ENCODE measurements at regions not wholly inside any gene's neighbourhood (a gene's known extent, or its start where the extent isn't known, plus 50 kb on each side); places are given as distances from the start of the nearest gene placed in this dataset.

GRCh38 chr4:74544655-74545361 lies 99.9 kb downstream of the AREG start:
- Histone ChIP-seq H3K27me3 (ENCODE audit: low read depth) (no peaks in the 10 kb centered on the region), H3K4me1 (peaks cover 23% of the 10 kb centered on the region), H3K4me3 (no peak overlapping the region), H3K36me3 (no peaks in the 10 kb centered on the region), H3K27ac (no peak overlapping the region), H3K9me3 (no peaks in the 10 kb centered on the region)
- TF ChIP-seq CTCF (IDR thresholded peaks at IDR 0.05): no peak
- intact Hi-C loops (cut with DNase I): no loop called here
- peak; percentile 53 to 73 for ATAC-seq
- no peak for DNase-seq

- H3K9me3 ChIP-seq: no peaks in the 10 kb centered on the region
- no peaks in the 10 kb centered on the region for H3K27me3 ChIP-seq (ENCODE audit: low read depth)
- no peak overlapping the region for H3K4me3 ChIP-seq
- ATAC-seq (peak in 1 of 2 donors; percentile 40), DNase-seq (peak; percentile 42)
- intact Hi-C loops (cut with DNase I): no loop called here
- no peak for TF ChIP-seq CTCF (IDR thresholded peaks at IDR 0.05)
- no peak overlapping the region for H3K27ac ChIP-seq
- H3K4me1 ChIP-seq: peaks cover 20% of the 10 kb centered on the region
- no peaks in the 10 kb centered on the region for H3K36me3 ChIP-seq
Measured at GRCh38 chr4:74545448-74545847, 100.5 kb downstream of the AREG start.

- no peaks in the 10 kb centered on the region for H3K36me3 ChIP-seq
- no peaks in the 10 kb centered on the region for H3K9me3 ChIP-seq
- intact Hi-C loops (cut with DNase I): no loop called here
- no peak overlapping the region for H3K27ac ChIP-seq
- H3K4me3 ChIP-seq: no peak overlapping the region
- H3K27me3 ChIP-seq (ENCODE audit: low read depth): no peaks in the 10 kb centered on the region
- no peak for TF ChIP-seq CTCF (IDR thresholded peaks at IDR 0.05)
- ATAC-seq (peak in 1 of 2 donors; percentile 70), DNase-seq (no peak)
- peaks cover 20% of the 10 kb centered on the region for H3K4me1 ChIP-seq
Measured at GRCh38 chr4:74546057-74546456, 101.1 kb downstream of the AREG start.

GRCh38 chr4:74547042-74547441 lies 102.1 kb downstream of the AREG start:
- intact Hi-C loops (cut with DNase I): no loop called here
- no peaks in the 10 kb centered on the region for H3K9me3 ChIP-seq
- no peak for TF ChIP-seq CTCF (IDR thresholded peaks at IDR 0.05)
- no peaks in the 10 kb centered on the region for H3K36me3 ChIP-seq
- H3K4me3 ChIP-seq: no peak overlapping the region
- H3K4me1 ChIP-seq: peaks cover 20% of the 10 kb centered on the region
- ATAC-seq (no peak), DNase-seq (no peak)
- no peak overlapping the region for H3K27ac ChIP-seq
- H3K27me3 ChIP-seq (ENCODE audit: low read depth): no peaks in the 10 kb centered on the region

- no peak for ATAC-seq
Measured at GRCh38 chr4:74548561-74548960, 103.6 kb downstream of the AREG start.

More at GRCh38 chr4:74548561-74548960, 103.6 kb downstream of the AREG start:
- TF ChIP-seq CTCF (IDR thresholded peaks at IDR 0.05): no peak
- Histone ChIP-seq H3K27me3 (ENCODE audit: low read depth) (no peaks in the 10 kb centered on the region), H3K9me3 (no peaks in the 10 kb centered on the region), H3K4me1 (peaks cover 20% of the 10 kb centered on the region), H3K36me3 (no peaks in the 10 kb centered on the region), H3K4me3 (no peak overlapping the region), H3K27ac (no peak overlapping the region)
- DNase-seq: no peak
- intact Hi-C loops (cut with DNase I): no loop called here

Measured in lower lobe of right lung (tissue), 2 donors.